ENCODE measurements at regions not wholly inside any gene's neighbourhood (a gene's known extent, or its start where the extent isn't known, plus 50 kb on each side); places are given as distances from the start of the nearest gene placed in this dataset.

DNA sequence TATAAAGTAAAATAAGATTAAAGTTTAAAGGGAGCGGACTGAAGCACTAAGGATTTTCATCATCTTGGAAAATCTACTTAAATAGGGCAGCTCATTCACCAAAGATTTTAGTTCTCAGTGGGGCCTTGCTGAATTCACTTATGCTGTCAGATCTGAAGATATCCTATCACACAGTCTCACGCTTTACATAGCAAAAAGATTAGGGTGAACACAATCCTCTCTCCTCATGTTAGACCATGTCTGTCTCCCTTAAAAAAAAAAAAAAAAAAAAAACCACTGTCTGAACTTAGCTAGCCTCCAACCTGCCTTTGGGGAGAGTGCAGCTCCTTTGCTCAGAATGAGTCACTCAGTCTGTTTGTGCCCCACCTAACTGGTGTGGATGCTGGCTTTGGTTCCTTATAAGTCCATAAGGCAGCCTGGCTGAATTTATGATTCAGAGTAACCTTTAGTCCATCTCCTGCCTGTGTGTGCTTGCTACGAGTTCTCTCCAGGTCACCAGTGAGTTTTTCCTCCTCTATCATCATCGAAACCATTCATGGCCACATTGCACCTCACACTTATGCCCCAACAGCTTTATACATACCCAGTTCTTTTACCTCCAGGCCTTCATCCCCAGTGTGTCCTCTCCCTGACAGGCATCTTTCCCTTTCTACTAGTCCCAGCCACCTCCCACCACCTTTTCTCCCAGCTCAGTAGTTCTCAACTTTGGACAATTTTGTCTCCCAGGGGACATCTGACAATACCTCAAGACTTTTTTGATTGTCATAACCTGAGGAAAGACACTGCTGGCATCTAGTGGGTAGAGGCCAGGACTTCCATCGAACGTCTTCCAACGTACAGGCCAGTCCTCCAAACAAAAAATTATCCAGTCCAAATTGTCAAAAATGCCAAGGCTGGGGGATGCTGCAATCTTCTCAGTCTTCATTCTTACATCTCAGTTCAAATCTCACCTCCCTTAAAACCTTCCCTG lies 220.7 kb upstream of the EMCN start:
- DNase-seq (ENCODE audit: low spot score): peak; percentile 78
- Histone ChIP-seq H3K4me2 (no peak overlapping the region), H4K20me1 (ENCODE audit: insufficient read depth, poor library complexity, severe bottlenecking) (no peaks in the 10 kb centered on the region), H3K4me3 (no peak overlapping the region), H3K9me3 (ENCODE audit: low read depth) (no peaks in the 10 kb centered on the region), H3K4me1 (ENCODE audit: insufficient read depth) (no peaks in the 10 kb centered on the region), H3K27ac (peak overlapping the region; percentile 72), H3K9me2 (replicated peaks; ENCODE audit: insufficient read depth) (no peaks in the 10 kb centered on the region), H3K36me3 (replicated peaks; ENCODE audit: insufficient read depth, low read depth) (no peaks in the 10 kb centered on the region), H3K79me2 (no peaks in the 10 kb centered on the region), H2AFZ (no peak overlapping the region), H3K27me3 (no peaks in the 10 kb centered on the region)
- TF ChIP-seq, protein P1, sequence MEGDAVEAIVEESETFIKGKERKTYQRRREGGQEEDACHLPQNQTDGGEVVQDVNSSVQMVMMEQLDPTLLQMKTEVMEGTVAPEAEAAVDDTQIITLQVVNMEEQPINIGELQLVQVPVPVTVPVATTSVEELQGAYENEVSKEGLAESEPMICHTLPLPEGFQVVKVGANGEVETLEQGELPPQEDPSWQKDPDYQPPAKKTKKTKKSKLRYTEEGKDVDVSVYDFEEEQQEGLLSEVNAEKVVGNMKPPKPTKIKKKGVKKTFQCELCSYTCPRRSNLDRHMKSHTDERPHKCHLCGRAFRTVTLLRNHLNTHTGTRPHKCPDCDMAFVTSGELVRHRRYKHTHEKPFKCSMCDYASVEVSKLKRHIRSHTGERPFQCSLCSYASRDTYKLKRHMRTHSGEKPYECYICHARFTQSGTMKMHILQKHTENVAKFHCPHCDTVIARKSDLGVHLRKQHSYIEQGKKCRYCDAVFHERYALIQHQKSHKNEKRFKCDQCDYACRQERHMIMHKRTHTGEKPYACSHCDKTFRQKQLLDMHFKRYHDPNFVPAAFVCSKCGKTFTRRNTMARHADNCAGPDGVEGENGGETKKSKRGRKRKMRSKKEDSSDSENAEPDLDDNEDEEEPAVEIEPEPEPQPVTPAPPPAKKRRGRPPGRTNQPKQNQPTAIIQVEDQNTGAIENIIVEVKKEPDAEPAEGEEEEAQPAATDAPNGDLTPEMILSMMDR (IDR thresholded peaks at IDR 0.05; ENCODE audit: poor library complexity): no peak
- TF ChIP-seq EZH2 (IDR thresholded peaks at IDR 0.05; ENCODE audit: borderline replicate concordance) (no peak), EZH2phosphoT487 (IDR thresholded peaks at IDR 0.05; ENCODE audit: low read depth, severe bottlenecking, unreplicated experiment) (no peak)
- WGBS (ENCODE audit: low lambda C conversion rate, missing lambda C conversion rate): 67% methylated on average over 7 of the region's 7 CpGs

GRCh38 chr4:100736641-100737451 lies 219.0 kb upstream of the EMCN start:
- H3K9me2 ChIP-seq (replicated peaks; ENCODE audit: insufficient read depth): no peaks in the 10 kb centered on the region
- H3K27me3 ChIP-seq: no peaks in the 10 kb centered on the region
- no peaks in the 10 kb centered on the region for H4K20me1 ChIP-seq (ENCODE audit: insufficient read depth, poor library complexity, severe bottlenecking)
- H3K4me2 ChIP-seq: no peak overlapping the region
- TF ChIP-seq, protein P1 (IDR thresholded peaks at IDR 0.05; ENCODE audit: poor library complexity): no peak
- TF ChIP-seq EZH2phosphoT487 (IDR thresholded peaks at IDR 0.05; ENCODE audit: low read depth, severe bottlenecking, unreplicated experiment) (no peak), EZH2 (IDR thresholded peaks at IDR 0.05; ENCODE audit: borderline replicate concordance) (no peak)
- no peaks in the 10 kb centered on the region for H3K4me1 ChIP-seq (ENCODE audit: insufficient read depth)
- no peak overlapping the region for H3K27ac ChIP-seq
- no peak overlapping the region for H2AFZ ChIP-seq
- DNase-seq (ENCODE audit: low spot score): peak; percentile 10
- WGBS (ENCODE audit: low lambda C conversion rate, missing lambda C conversion rate): 57% methylated on average over 2 of the region's 2 CpGs
- no peaks in the 10 kb centered on the region for H3K79me2 ChIP-seq
- no peaks in the 10 kb centered on the region for H3K36me3 ChIP-seq (replicated peaks; ENCODE audit: insufficient read depth, low read depth)
- no peak overlapping the region for H3K4me3 ChIP-seq
- no peaks in the 10 kb centered on the region for H3K9me3 ChIP-seq (ENCODE audit: low read depth)

GRCh38 chr4:100728861-100729260 lies 211.0 kb upstream of the EMCN start:
- Histone ChIP-seq H4K20me1 (ENCODE audit: insufficient read depth, poor library complexity, severe bottlenecking) (no peaks in the 10 kb centered on the region), H2AFZ (no peak overlapping the region)
- 67% methylated on average over 4 of the region's 4 CpGs for WGBS (ENCODE audit: low lambda C conversion rate, missing lambda C conversion rate)

More at GRCh38 chr4:100728861-100729260, 211.0 kb upstream of the EMCN start:
- no peak overlapping the region for H3K4me2 ChIP-seq
- H3K79me2 ChIP-seq: no peaks in the 10 kb centered on the region
- TF ChIP-seq, protein P1 (IDR thresholded peaks at IDR 0.05; ENCODE audit: poor library complexity): no peak
- TF ChIP-seq EZH2phosphoT487 (IDR thresholded peaks at IDR 0.05; ENCODE audit: low read depth, severe bottlenecking, unreplicated experiment): no peak
- TF ChIP-seq EZH2 (IDR thresholded peaks at IDR 0.05; ENCODE audit: borderline replicate concordance): no peak
- H3K9me3 ChIP-seq (ENCODE audit: low read depth): no peaks in the 10 kb centered on the region
- no peak overlapping the region for H3K4me3 ChIP-seq
- no peaks in the 10 kb centered on the region for H3K4me1 ChIP-seq (ENCODE audit: insufficient read depth)
- no peak overlapping the region for H3K27ac ChIP-seq
- H3K9me2 ChIP-seq (replicated peaks; ENCODE audit: insufficient read depth): no peaks in the 10 kb centered on the region
- H3K36me3 ChIP-seq (replicated peaks; ENCODE audit: insufficient read depth, low read depth): no peaks in the 10 kb centered on the region
- no peaks in the 10 kb centered on the region for H3K27me3 ChIP-seq
- no peak for DNase-seq (ENCODE audit: low spot score)
